Suprapubic skin (tissue), 4 donors: ENCODE measurements at regions not wholly inside any gene's neighbourhood (a gene's known extent, or its start where the extent isn't known, plus 50 kb on each side); places are given as distances from the start of the nearest gene placed in this dataset.

Source experiments
- DNase-seq, 2 donors: peaks; one replicate each; pipeline ENCODE4 v3.0.0-alpha.2; 2019; ENCODE audit warnings: low spot score in 2 of 2
- H3K27ac ChIP-seq: fragments of 200-600 bp; sonication (generic); one replicate; pipeline ENCODE4 v1.5.1; 2019
- H3K27me3 ChIP-seq: fragments of 200-600 bp; sonication (generic); one replicate; pipeline ENCODE4 v1.5.1; 2019
- H3K36me3 ChIP-seq: fragments of 200-600 bp; sonication (generic); one replicate; pipeline ENCODE4 v1.5.1; 2019
- H3K4me1 ChIP-seq: fragments of 200-600 bp; sonication (generic); one replicate; pipeline ENCODE4 v1.5.1; 2019
- H3K4me3 ChIP-seq: fragments of 200-600 bp; sonication (generic); one replicate; pipeline ENCODE4 v1.5.1; 2019; ENCODE audit warnings: mild to moderate bottlenecking
- H3K9me3 ChIP-seq: fragments of 200-600 bp; sonication (generic); one replicate; pipeline ENCODE4 v1.5.1; 2019
- EP300 ChIP-seq: sonication (generic); formaldehyde crosslinking; IDR thresholded peaks from one replicate; pipeline ENCODE4 v1.6.1; 2017; ENCODE audit warnings: antibody characterized with exemption
- POLR2A ChIP-seq, 2 donors: fragments of 450-650 bp; IDR thresholded peaks; one replicate each; pipeline ENCODE4 v1.6.1; 2017; ENCODE audit warnings: antibody characterized with exemption in 2 of 2, mild to moderate bottlenecking in 2 of 2, moderate library complexity in 2 of 2
- POLR2AphosphoS5 ChIP-seq, 3 donors: sonication (generic); formaldehyde crosslinking; IDR thresholded peaks; one replicate each; pipeline ENCODE4 v1.6.1; 2017; ENCODE audit warnings: antibody characterized with exemption in 3 of 3
- WGBS: methylation state at CpG from one replicate; pipeline ENCODE4 v1.1.5; 2018; 5-methylcytosine and 5-hydroxymethylcytosine counted together
- TF ChIP-seq, protein P1 (sequence below), 2 donors: fragments of 200-600 bp in 1 of 2; fragments of 450-650 bp in 1 of 2; sonication (generic) in 1 of 2; IDR thresholded peaks; one replicate each; pipeline ENCODE4 v1.5.1; 2016 to 2019; ENCODE audit warnings: antibody characterized with exemption in 2 of 2, mild to moderate bottlenecking in 1 of 2, moderate library complexity in 1 of 2

DNA sequence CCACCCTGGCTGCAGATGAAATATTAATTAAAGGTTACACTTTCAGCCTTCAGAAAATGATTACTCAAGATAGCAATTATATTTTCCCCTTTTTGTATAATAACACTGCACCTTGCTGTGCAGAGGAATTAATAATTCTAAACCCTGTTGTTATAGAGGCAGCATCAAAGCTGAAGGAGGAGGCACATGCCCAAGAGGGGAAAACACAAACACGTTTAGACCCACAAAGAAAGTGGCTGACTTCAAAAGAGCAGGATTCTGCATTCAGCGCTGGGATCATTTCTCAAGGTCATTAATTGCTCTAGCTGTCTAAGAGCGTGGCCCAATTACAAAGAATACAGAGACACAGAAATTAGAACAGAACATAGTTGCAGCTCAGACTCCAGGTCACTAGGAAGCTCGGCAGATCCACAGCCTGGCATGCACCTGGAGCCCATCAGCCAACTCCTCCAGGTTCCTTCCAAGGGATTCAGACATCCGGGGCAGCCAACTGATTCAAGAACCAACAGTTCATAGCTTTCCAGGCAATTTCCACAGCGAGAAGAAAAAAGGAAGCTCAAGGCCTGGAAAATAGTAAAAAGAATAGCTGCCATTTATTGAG lies 102.3 kb upstream of the ID2 start:
- Histone ChIP-seq H3K36me3 (no peaks in the 10 kb centered on the region), H3K4me1 (peaks cover 32% of the 10 kb centered on the region), H3K27me3 (no peaks in the 10 kb centered on the region), H3K9me3 (no peaks in the 10 kb centered on the region), H3K27ac (no peak overlapping the region), H3K4me3 (no peak overlapping the region)
- no peak for DNase-seq
- TF ChIP-seq, protein P1, sequence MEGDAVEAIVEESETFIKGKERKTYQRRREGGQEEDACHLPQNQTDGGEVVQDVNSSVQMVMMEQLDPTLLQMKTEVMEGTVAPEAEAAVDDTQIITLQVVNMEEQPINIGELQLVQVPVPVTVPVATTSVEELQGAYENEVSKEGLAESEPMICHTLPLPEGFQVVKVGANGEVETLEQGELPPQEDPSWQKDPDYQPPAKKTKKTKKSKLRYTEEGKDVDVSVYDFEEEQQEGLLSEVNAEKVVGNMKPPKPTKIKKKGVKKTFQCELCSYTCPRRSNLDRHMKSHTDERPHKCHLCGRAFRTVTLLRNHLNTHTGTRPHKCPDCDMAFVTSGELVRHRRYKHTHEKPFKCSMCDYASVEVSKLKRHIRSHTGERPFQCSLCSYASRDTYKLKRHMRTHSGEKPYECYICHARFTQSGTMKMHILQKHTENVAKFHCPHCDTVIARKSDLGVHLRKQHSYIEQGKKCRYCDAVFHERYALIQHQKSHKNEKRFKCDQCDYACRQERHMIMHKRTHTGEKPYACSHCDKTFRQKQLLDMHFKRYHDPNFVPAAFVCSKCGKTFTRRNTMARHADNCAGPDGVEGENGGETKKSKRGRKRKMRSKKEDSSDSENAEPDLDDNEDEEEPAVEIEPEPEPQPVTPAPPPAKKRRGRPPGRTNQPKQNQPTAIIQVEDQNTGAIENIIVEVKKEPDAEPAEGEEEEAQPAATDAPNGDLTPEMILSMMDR (IDR thresholded peaks at IDR 0.05) = no peak
- TF ChIP-seq POLR2A (IDR thresholded peaks at IDR 0.05) (no peak), POLR2AphosphoS5 (IDR thresholded peaks at IDR 0.05) (no peak), EP300 (no peak)
- 76% methylated on average over 6 of the region's 6 CpGs for WGBS

DNA sequence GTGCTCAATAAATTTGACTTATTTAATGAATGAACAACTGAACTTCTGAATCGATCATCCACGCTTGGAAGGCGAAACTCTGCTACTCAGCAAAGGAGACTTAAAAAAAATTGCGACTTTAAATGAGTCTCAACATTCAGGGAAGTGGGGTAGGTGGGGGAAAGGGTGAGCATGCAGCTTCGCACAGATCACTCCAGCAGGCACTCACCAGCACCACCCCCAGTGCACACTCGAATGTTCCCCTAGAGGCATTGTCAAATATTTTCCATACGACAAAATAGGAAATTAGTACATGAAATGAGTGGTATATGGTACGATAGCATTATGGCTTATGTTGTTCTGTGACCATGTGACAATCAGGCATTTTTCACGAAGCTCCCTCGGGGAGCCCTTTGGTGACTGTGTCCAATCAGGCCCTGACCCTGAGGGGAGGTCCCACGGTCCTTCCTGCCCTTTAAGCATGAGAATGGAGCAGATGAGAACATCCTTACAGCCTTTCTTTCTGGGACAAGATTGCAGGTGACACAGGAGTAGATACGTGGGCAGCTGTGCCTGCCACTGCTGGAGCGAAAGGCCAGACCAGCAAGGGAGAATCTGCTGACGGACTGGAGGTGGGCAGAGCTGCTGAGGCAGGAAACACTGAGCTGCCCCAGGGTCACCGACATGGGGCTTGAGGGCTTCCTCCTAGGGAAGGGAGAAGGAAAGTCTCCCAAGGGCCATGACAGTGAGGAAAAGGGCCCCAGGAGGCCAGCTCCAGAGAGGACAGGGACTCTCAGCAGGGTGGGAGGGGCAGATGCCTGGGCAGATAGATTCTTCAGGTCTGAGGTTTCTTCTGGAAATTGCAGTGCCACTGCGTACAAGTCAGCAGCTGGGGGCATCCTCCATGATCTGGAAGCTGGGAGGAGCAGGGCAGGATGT lies 101.3 kb upstream of the ID2 start:
- DNase-seq = peak in 1 of 2 donors; percentile 69
- Histone ChIP-seq H3K27ac (no peak overlapping the region), H3K4me3 (no peak overlapping the region), H3K36me3 (no peaks in the 10 kb centered on the region), H3K9me3 (no peaks in the 10 kb centered on the region), H3K27me3 (no peaks in the 10 kb centered on the region), H3K4me1 (peaks cover 22% of the 10 kb centered on the region)
- WGBS = 78% methylated on average over 16 of the region's 16 CpGs
- TF ChIP-seq, protein P1 (IDR thresholded peaks at IDR 0.05) = no peak
- no peak for TF ChIP-seq EP300
- TF ChIP-seq POLR2A (IDR thresholded peaks at IDR 0.05) = no peak
- no peak for TF ChIP-seq POLR2AphosphoS5 (IDR thresholded peaks at IDR 0.05)

DNA sequence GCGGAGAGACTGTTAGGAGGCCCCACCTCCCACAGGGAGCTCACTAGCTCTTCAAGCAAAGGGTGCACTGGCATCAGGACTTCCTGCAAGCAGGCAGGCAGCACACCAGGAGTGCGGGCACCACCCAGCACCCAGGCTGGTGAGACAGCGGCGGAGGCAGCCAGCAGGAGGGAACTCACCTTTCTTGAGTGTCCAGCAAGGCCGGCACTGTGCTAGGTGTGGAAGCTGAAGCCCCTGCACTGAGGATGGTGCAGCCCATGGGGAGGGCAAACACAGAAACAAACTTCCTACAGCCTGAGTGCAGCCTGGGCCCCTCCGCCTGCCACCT lies 100.7 kb upstream of the ID2 start:
- peaks cover 16% of the 10 kb centered on the region for H3K4me1 ChIP-seq
- no peaks in the 10 kb centered on the region for H3K36me3 ChIP-seq
- 60% methylated on average over 4 of the region's 6 CpGs for WGBS
- TF ChIP-seq EP300 (no peak), POLR2A (IDR thresholded peaks at IDR 0.05) (no peak), POLR2AphosphoS5 (IDR thresholded peaks at IDR 0.05) (no peak)
- TF ChIP-seq, protein P1 (IDR thresholded peaks at IDR 0.05) = no peak
- H3K9me3 ChIP-seq = no peaks in the 10 kb centered on the region
- H3K27ac ChIP-seq = no peak overlapping the region
- no peak overlapping the region for H3K4me3 ChIP-seq
- DNase-seq = no peak
- H3K27me3 ChIP-seq = no peaks in the 10 kb centered on the region

DNA sequence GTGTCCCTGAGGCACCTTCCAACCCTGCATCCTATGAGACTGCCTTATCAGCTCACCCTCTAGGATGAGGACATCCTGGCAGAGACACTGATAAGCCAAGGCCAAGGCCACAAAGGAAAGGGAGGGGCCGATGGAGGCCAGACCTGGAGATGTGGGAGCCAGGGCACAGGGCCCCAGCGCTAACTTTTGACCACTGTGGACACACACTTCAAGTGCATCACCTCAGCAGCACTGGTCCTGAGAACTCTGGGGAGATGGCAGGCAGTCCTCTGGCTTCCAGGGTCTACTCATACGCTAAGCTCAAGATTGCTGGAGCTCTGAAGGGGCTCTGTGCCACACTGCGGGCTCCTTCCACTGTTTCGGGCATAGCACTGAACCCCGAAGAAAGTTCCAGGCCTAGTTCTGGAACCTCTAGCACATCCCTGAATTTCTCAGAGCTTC lies 100.2 kb upstream of the ID2 start:
- peak in 1 of 2 donors; percentile 63 for DNase-seq
- no peaks in the 10 kb centered on the region for H3K36me3 ChIP-seq
- H3K9me3 ChIP-seq = no peaks in the 10 kb centered on the region
- H3K27ac ChIP-seq = no peak overlapping the region
- no peak for TF ChIP-seq POLR2A (IDR thresholded peaks at IDR 0.05)
- TF ChIP-seq EP300 = no peak
- TF ChIP-seq, protein P1 (IDR thresholded peaks at IDR 0.05) = no peak
- no peak for TF ChIP-seq POLR2AphosphoS5 (IDR thresholded peaks at IDR 0.05)
- no peaks in the 10 kb centered on the region for H3K27me3 ChIP-seq
- H3K4me3 ChIP-seq = no peak overlapping the region
- 96% methylated on average over 5 of the region's 6 CpGs for WGBS
- peaks cover 13% of the 10 kb centered on the region for H3K4me1 ChIP-seq

DNA sequence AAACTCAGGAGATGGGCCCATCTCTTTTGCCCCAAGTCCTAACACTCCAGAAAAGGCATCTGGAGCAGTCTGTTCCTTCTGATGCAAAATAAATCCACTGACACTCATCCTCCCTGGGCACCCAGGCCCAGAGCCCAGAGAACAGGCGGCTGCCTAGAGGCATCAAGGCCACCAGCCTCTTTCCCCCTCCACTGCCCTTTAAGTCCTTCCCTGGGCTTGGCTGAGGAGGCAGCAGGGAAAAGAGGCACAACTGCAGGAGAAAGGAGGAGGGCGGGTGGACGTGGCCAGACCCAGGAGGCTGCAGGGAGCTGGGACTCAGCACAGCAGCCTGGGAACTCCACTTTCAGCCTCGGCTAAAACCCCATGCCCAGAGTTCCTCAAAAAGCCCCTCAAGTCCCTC lies 99.7 kb upstream of the ID2 start:
- Histone ChIP-seq H3K27me3 (peaks cover 2% of the 10 kb centered on the region), H3K36me3 (no peaks in the 10 kb centered on the region), H3K9me3 (no peaks in the 10 kb centered on the region), H3K27ac (no peak overlapping the region), H3K4me3 (no peak overlapping the region), H3K4me1 (peaks cover 13% of the 10 kb centered on the region)
- TF ChIP-seq POLR2A (IDR thresholded peaks at IDR 0.05) = no peak
- TF ChIP-seq POLR2AphosphoS5 (IDR thresholded peaks at IDR 0.05) = no peak
- TF ChIP-seq EP300 = no peak
- TF ChIP-seq, protein P1 (IDR thresholded peaks at IDR 0.05) = no peak
- 96% methylated on average over 4 of the region's 4 CpGs for WGBS
- peak in 1 of 2 donors; percentile 59 for DNase-seq
